Midbrain (tissue), 1 donor: ENCODE measurements at regions not wholly inside any gene's neighbourhood (a gene's known extent, or its start where the extent isn't known, plus 50 kb on each side); places are given as distances from the start of the nearest gene placed in this dataset.

ENCODE experiments used
- DNase-seq: peaks from one replicate; lab custom pipeline; 2025; lab: John Stamatoyannopoulos, UW

DNA sequence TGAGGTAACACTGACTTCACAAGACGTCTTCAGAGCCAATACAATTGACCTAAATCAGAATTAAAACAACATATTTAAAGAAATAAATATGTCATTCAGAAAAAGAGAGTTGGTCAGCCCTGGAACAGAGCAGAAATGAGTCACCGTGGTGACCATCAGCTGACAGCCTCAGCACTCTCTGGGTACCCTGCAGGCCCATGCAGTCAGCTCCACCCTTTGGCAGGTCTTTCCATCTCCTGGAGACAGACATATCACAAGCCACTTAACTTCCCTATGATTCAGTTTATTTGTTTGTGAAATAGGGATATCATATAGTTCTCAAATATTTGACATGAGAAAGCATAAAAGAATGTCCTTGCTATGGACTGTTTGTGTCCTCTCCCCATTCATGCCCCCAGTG is 151.6 kb upstream of the MEF2C start:
- DNase-seq, result no peak

- no peak for DNase-seq
Observed at GRCh38 chr5:89030798-89031197, 147.8 kb upstream of the MEF2C start.

- no peak for DNase-seq
Observed at GRCh38 chr5:89028595-89029285, 145.8 kb upstream of the MEF2C start.

DNA sequence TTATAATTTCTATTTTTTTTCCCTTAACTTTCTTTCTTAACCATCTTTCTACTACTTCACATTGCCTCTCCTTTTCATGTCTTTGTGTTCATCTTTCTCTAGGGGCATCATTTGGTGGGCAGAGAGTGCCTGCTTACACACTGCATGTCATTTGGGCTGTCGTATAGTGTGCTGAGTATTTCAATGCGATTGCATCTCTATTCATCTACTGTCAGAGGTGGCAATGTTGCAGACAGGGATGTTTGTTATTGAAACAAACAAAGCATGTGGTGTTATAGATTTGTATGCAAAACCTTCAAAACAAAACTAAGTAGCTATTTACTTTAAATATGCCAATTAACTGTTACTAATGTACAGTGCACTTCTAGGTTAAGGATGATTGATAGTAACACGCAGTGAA is 141.1 kb upstream of the MEF2C start:
- no peak for DNase-seq

GRCh38 chr5:89020926-89021610 is 138.1 kb upstream of the MEF2C start:
- DNase-seq, result no peak

DNA sequence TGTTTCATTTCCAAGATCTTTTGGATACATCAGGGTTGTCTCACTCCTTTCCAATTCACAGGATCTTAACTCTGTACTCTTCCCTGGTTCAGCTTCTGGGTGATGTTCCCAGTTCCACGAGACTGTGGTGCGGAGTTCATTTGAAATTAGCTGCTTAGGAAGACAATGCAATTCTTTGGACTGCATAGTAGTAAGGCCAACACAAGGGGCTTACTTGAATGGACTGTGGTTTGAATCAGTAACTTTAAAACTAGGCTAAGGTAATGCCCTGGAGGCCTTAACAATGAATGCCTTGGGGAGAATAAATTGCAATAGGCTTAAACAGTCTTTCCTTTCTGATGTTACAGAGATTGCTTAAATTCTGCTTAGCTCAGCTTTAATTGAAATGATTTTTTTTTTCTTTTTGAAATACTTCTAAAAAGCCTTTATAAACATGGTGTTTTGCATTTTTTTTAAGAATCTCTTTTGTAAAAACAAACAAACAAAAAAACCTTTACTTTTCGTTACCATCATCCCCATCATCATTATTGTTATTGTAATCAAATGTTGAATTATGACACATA is 133.8 kb upstream of the MEF2C start:
- peak; percentile 5 for DNase-seq

GRCh38 chr5:89015409-89015808 is 132.4 kb upstream of the MEF2C start:
- DNase-seq, result peak; percentile 10

DNA sequence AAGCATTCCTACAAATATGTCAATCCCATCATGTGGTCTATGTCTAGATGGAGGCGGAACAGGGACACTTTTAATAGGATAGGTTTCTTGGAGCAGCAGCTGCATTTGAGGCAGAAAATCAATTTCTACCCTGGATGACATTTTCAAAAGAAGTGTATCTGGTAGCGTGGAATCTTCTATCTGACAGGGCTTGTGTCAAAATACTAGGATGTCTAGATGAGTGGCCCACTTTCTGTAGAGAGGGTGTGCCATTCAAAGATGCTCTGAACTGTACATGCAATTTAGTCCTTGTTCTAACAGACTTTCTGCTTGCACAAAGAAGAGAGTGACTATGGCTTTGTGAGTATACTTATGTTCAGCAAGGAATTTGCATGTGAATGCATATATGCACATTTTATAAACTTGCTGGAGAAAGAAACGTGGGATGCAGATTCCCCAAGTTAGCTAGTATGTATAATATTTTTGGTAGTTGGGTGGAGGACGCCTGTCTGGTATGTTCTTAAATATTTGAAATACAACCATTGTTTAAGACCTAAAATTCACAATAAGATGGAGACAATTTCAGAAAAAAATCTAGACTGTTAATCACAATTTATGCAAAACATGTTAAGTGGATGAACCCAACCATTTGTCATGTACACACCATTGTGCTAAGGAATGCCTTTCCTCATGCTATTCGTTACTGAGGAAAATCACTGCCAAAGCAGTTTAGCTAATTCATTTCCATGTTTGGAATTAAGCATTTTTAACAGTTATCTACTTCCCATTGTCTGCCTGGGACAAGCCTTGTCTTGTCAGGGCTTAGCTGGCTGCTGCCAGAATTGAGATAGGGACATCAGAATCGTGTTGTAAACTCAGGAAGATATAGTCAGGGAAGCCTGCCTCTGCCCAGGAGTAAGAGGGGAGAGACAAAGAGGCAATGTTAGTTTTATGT is 129.1 kb upstream of the MEF2C start:
- no peak for DNase-seq

DNA sequence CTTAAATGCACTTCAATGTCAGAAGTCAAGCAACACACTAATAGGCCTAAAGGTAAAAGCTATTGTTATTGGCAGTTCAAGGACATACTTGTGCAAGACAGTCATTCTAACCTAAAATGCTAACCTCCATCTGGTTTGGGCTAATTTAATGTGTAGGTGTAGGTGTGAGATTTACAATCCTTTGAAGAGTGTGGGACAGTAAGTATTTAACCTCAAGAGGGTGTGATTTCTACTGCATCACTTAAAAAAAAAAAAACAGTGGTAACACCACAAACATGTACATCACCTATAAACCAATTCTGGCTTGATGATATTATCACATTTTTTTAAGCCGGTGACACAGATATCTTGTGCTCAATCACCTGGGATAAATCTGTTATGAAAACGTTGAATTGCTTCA is 127.5 kb upstream of the MEF2C start:
- DNase-seq, result no peak

DNA sequence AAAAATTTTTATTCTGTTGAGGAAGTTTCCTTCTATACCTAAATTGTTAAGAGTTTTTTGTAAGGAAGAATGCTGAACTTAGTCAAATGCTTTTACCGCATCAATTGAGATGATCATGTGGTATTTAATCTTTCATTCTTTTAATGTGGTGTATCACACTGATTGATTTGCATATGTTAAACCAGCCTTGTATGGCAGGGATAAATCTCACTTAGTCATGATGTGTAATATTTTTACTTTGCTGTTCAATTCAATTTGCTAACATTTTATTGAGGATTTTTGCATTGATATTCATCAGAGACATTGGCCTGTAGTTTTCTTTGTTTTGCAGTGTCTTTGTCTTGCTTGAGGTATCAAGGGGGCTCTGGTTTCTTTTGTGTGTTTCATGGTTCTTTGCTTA is 125.3 kb upstream of the MEF2C start:
- DNase-seq, result no peak

- no peak for DNase-seq
Observed at GRCh38 chr5:89005990-89006389, 123.0 kb upstream of the MEF2C start.

- no peak for DNase-seq
Observed at GRCh38 chr5:89004379-89004778, 121.4 kb upstream of the MEF2C start.

- no peak for DNase-seq
Observed at GRCh38 chr5:89003563-89004036, 120.6 kb upstream of the MEF2C start.

DNA sequence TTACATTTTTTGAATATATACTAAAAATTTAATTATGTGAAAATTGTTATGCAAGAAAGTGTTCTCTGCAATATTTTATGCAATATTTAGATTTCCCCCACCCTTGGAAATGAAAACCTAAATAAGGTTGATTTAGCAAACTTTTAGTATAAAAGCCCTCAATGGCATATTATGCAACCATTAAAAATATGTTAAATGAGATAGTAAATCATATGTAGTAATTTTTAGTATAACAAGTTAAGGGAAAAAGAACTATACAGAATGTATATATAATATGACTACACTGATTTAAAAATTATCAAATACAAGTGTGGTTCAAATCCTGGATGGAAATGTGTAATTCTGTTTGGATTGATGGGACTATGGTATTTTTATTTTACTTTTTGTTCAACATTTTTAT is 116.9 kb upstream of the MEF2C start:
- no peak for DNase-seq

DNA sequence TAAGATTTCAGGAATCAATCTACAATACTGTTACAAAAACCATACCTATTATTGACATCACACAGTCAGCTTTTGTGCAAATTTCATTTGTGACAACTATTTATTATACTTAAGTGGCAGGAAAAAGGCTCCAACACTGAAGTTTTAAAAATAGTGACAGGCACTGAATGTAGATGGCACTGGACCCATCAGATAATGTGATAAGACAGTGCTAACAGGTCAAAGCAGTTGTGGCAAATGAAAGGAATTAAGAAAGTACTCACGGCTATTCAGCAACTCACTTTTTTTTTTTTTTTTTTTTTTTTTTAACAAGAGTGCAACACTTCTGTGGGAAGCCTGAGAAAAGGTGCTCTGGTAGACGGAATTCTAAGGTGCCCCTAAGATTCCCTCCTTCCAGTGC is 115.0 kb upstream of the MEF2C start:
- DNase-seq, result no peak

DNA sequence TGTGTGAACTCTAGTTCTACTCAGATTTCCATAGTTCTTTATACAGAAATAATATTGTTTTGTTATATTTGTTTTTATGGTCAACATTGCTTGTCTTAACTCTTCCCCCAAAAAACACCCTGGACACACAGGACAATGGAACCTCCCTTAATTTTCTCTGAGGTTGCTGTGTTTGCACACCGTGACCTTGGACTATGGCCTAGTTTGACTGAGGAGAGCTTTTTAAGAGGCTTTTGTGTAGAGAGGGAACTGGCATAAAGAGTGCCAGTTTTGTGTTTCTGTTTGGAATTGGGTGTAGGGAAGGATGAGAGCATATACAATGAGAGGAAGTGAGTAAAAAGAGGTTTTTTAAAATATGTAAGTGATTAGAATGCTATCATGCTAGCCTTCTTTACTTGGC is 101.1 kb upstream of the MEF2C start:
- DNase-seq, result no peak

DNA sequence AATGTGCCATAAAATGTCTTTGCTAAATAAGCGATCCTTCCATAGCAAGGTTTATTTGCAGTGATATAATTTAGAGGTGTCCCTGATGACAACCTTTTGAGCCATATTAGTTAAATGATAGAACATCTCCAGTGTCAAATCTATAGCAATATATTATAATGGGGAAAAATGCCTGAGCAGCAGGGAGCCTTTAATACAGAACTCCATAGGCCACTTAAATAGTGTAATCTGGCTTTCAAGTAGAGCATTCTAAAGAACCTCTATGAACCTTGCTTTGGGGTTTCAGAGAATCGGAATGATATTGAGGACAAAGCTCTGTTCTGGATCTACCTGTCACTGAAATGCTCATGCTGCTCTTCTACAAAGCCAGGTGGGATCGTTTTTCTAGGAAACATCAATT is 96.7 kb upstream of the MEF2C start:
- no peak for DNase-seq

DNA sequence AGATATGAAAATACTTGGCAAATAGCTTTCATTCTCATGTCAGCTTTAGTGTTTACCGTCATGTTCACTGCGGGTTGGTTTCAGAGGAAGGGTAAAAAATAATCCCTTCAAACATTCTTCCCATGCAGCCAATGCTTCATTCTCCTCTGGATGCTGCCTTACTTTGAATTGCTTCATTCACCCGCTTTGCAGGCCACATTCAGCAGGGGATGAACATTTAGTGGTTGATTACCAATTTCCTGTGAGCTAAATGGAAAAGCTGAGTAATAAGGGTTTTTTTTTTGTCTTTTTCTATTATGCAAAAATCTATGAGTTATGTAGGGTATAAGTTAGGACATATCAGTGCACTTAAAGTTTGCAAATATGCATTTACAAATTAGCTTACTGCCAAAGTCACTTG is 96.3 kb upstream of the MEF2C start:
- DNase-seq, result no peak

- no peak for DNase-seq
Observed at GRCh38 chr5:88976914-88977313, 93.9 kb upstream of the MEF2C start.

GRCh38 chr5:88967633-88968585 is 84.9 kb upstream of the MEF2C start:
- no peak for DNase-seq

GRCh38 chr5:88964831-88965230 is 81.8 kb upstream of the MEF2C start:
- no peak for DNase-seq
